ENCODE measurements at regions not wholly inside any gene's neighbourhood (a gene's known extent, or its start where the extent isn't known, plus 50 kb on each side); places are given as distances from the start of the nearest gene placed in this dataset.
A peak's percentile ranks its signal among the peaks of the same experiment; 100 is the strongest.

GRCh38 chr2:64819774-64820688 lies 166.3 kb upstream of the SERTAD2 start (continued):
- no peak for TF ChIP-seq CEBPB (IDR thresholded peaks at IDR 0.05; ENCODE audit: low read depth, low read length)

- Histone ChIP-seq H3K4me3 (ENCODE audit: insufficient read depth, low read depth, low read length) (no peak overlapping the region), H2AK9ac (replicated peaks; ENCODE audit: low read depth, low read length, poor library complexity) (no peak overlapping the region), H3K9me3 (ENCODE audit: control insufficient read depth, insufficient read depth, low read length) (no peaks in the 10 kb centered on the region), H3K9ac (ENCODE audit: low read depth, low read length) (no peak overlapping the region), H3K27me3 (ENCODE audit: control insufficient read depth, insufficient read depth, low read length) (no peaks in the 10 kb centered on the region), H3K14ac (replicated peaks; ENCODE audit: low read depth, low read length) (no peak overlapping the region), H4K5ac (ENCODE audit: low read depth, low read length) (no peak overlapping the region), H2AFZ (replicated peaks; ENCODE audit: low read length, poor library complexity) (peak overlapping the region; percentile 1), H4K8ac (ENCODE audit: low read depth in 2 of 2, low read length in 2 of 2) (no peak overlapping the region), H2BK5ac (ENCODE audit: low read depth, low read length, poor library complexity, severe bottlenecking) (no peak overlapping the region), H4K20me1 (ENCODE audit: insufficient read depth, low read length) (no peaks in the 10 kb centered on the region), H3K4ac (ENCODE audit: low read depth, low read length) (no peak overlapping the region), H3K4me2 (ENCODE audit: low read depth, low read length) (no peak overlapping the region), H2AK5ac (ENCODE audit: low read depth, low read length) (no peak overlapping the region), H3K27ac (ENCODE audit: insufficient read depth, low read length) (no peak overlapping the region), H3K4me1 (ENCODE audit: control insufficient read depth, insufficient read depth, low read length) (no peaks in the 10 kb centered on the region), H3K23ac (ENCODE audit: low read depth, low read length) (no peak overlapping the region), H4K91ac (ENCODE audit: insufficient read depth, low read depth, low read length) (no peak overlapping the region), H3K9me1 (ENCODE audit: insufficient read depth, low read length) (no peaks in the 10 kb centered on the region), H2BK15ac (ENCODE audit: low read depth, low read length) (no peak overlapping the region), H2BK20ac (ENCODE audit: low read depth, low read length) (no peak overlapping the region), H3K36me3 (ENCODE audit: control insufficient read depth, insufficient read depth, low read length) (no peaks in the 10 kb centered on the region), H2BK120ac (ENCODE audit: low read depth, low read length) (no peak overlapping the region), H3K18ac (ENCODE audit: low read depth, low read length) (no peak overlapping the region), H3K56ac (ENCODE audit: extremely low read depth, insufficient read depth, low read length) (no peak overlapping the region), H3K79me1 (ENCODE audit: low read depth in 1 of 2, low read length in 2 of 2) (no peaks in the 10 kb centered on the region)
- intact Hi-C loops (cut with micrococcal nuclease): no loop called here
- ATAC-seq (ENCODE audit: low read depth) (no peak), DNase-seq (no peak)
- in situ Hi-C loops (cut with MboI; ENCODE audit: low sequenced_read_pairs): no loop called here
- CTCF ChIA-PET: no interaction called here
- dilution Hi-C loops (cut with HindIII; ENCODE audit: low sequenced_read_pairs, unreplicated experiment): no loop called here
- WGBS, 2 experiments (ENCODE audit: extremely low coverage in 2 of 2, insufficient read length in 1 of 2): no CpG with 5 or more reads among the region's 1 CpG
- POLR2A ChIA-PET (ENCODE audit: unreplicated experiment): no interaction called here
- BruUV-seq (replicated peaks): no TSS peak
- TF ChIP-seq CTCF (conservative IDR thresholded peaks at IDR 0.05; ENCODE audit: low read depth, low read length) (no peak), RAD21 (IDR thresholded peaks at IDR 0.05; ENCODE audit: low read length) (no peak), USF2 (IDR thresholded peaks at IDR 0.05; ENCODE audit: low read depth, low read length) (no peak), MAFK (IDR thresholded peaks at IDR 0.05; ENCODE audit: low read depth, low read length) (no peak), RFX5 (IDR thresholded peaks at IDR 0.05; ENCODE audit: low read depth, low read length) (no peak), POLR2A (IDR thresholded peaks at IDR 0.05; ENCODE audit: low read depth, low read length) (no peak), CEBPB (IDR thresholded peaks at IDR 0.05; ENCODE audit: low read depth, low read length) (no peak), CHD1 (IDR thresholded peaks at IDR 0.05; ENCODE audit: low read depth, low read length) (no peak), MAZ (IDR thresholded peaks at IDR 0.05; ENCODE audit: borderline replicate concordance, low read depth, low read length) (no peak), ELK1 (IDR thresholded peaks at IDR 0.05; ENCODE audit: borderline replicate concordance, low read depth, low read length) (no peak), MXI1 (IDR thresholded peaks at IDR 0.05; ENCODE audit: borderline replicate concordance, low read depth, low read length) (no peak), SMC3 (IDR thresholded peaks at IDR 0.05; ENCODE audit: low read depth, low read length) (no peak), BHLHE40 (IDR thresholded peaks at IDR 0.05; ENCODE audit: low read depth, low read length) (no peak)
These were observed 167.2 kb upstream of the SERTAD2 start for GRCh38 chr2:64820901-64821300.

Measured in IMR-90 (cell line).